ENCODE measurements at regions not wholly inside any gene's neighbourhood (a gene's known extent, or its start where the extent isn't known, plus 50 kb on each side); places are given as distances from the start of the nearest gene placed in this dataset.

- Histone ChIP-seq H3K4me3 (no peak overlapping the region), H3K27ac (no peak overlapping the region), H3K4me1 (no peaks in the 10 kb centered on the region), H3K36me3 (no peaks in the 10 kb centered on the region), H3K9me3 (no peaks in the 10 kb centered on the region), H3K27me3 (peaks cover 0 to 53% of the 10 kb centered on the region in 2 donors)
- intact Hi-C loops (cut with DNase I; ENCODE audit: low total_unique reads) = no loop called here
- TF ChIP-seq CTCF (IDR thresholded peaks at IDR 0.05) = no peak
- DNase-seq = no peak
These were observed 196.6 kb upstream of the SDK2 start for GRCh38 chr17:73840829-73841228.

- intact Hi-C loops (cut with DNase I; ENCODE audit: low total_unique reads) = no loop called here
- H3K27me3 ChIP-seq = peaks cover 0 to 48% of the 10 kb centered on the region in 2 donors
- no peak overlapping the region for H3K27ac ChIP-seq
- no peaks in the 10 kb centered on the region for H3K9me3 ChIP-seq
- H3K4me1 ChIP-seq = no peaks in the 10 kb centered on the region
- no peaks in the 10 kb centered on the region for H3K36me3 ChIP-seq
- DNase-seq = no peak
- H3K4me3 ChIP-seq = no peak overlapping the region
- TF ChIP-seq CTCF (IDR thresholded peaks at IDR 0.05) = no peak
These were observed 197.3 kb upstream of the SDK2 start for GRCh38 chr17:73841431-73842060.

- H3K9me3 ChIP-seq = no peaks in the 10 kb centered on the region
- TF ChIP-seq CTCF (IDR thresholded peaks at IDR 0.05) = no peak
- H3K36me3 ChIP-seq = no peaks in the 10 kb centered on the region
- peaks cover 0 to 9% of the 10 kb centered on the region in 2 donors for H3K27me3 ChIP-seq
- H3K27ac ChIP-seq = no peak overlapping the region
- intact Hi-C loops (cut with DNase I; ENCODE audit: low total_unique reads) = no loop called here
- no peak overlapping the region for H3K4me3 ChIP-seq
- no peak for DNase-seq
- H3K4me1 ChIP-seq = no peaks in the 10 kb centered on the region
These were observed 203.7 kb upstream of the SDK2 start for GRCh38 chr17:73847952-73848351.

GRCh38 chr17:73850426-73850825, 206.2 kb upstream of the SDK2 start:
- H3K9me3 ChIP-seq = no peaks in the 10 kb centered on the region
- DNase-seq = no peak
- intact Hi-C loops (cut with DNase I; ENCODE audit: low total_unique reads) = no loop called here
- H3K4me3 ChIP-seq = no peak overlapping the region
- H3K27ac ChIP-seq = no peak overlapping the region
- no peak for TF ChIP-seq CTCF (IDR thresholded peaks at IDR 0.05)
- no peaks in the 10 kb centered on the region for H3K4me1 ChIP-seq
- H3K27me3 ChIP-seq = no peaks in the 10 kb centered on the region
- H3K36me3 ChIP-seq = no peaks in the 10 kb centered on the region

GRCh38 chr17:73851091-73851490, 206.8 kb upstream of the SDK2 start:
- intact Hi-C loops (cut with DNase I; ENCODE audit: low total_unique reads) = no loop called here
- no peak for DNase-seq
- Histone ChIP-seq H3K36me3 (no peaks in the 10 kb centered on the region), H3K27ac (no peak overlapping the region), H3K4me1 (no peaks in the 10 kb centered on the region), H3K4me3 (no peak overlapping the region), H3K27me3 (no peaks in the 10 kb centered on the region), H3K9me3 (no peaks in the 10 kb centered on the region)
- no peak for TF ChIP-seq CTCF (IDR thresholded peaks at IDR 0.05)

- Histone ChIP-seq H3K4me1 (no peaks in the 10 kb centered on the region), H3K9me3 (no peaks in the 10 kb centered on the region), H3K27ac (no peak overlapping the region), H3K4me3 (no peak overlapping the region), H3K36me3 (no peaks in the 10 kb centered on the region), H3K27me3 (no peaks in the 10 kb centered on the region)
- no peak for DNase-seq
- intact Hi-C loops (cut with DNase I; ENCODE audit: low total_unique reads) = no loop called here
- no peak for TF ChIP-seq CTCF (IDR thresholded peaks at IDR 0.05)
These were observed 207.7 kb upstream of the SDK2 start for GRCh38 chr17:73851921-73852320.

Measured in tibial artery (tissue), 4 donors.